NOMO-1 (cell line): ENCODE measurements at regions not wholly inside any gene's neighbourhood (a gene's known extent, or its start where the extent isn't known, plus 50 kb on each side); places are given as distances from the start of the nearest gene placed in this dataset.
"Not testable (repeated sequence)": the region's sequence is repeated elsewhere in the genome, so short reads cannot be mapped to it uniquely, and the experiment has no call there.

ENCODE experiments used
- DNase-seq, 2 experiments: peaks; one replicate each; lab custom pipeline; 2025; ENCODE audit not compliant: unreplicated experiment in 2 of 2; lab: John Stamatoyannopoulos, UW

GRCh38 chr21:17396948-17397347 lies 115.9 kb upstream of the CXADR start:
- DNase-seq, result no peak

GRCh38 chr21:17397703-17398102 lies 115.1 kb upstream of the CXADR start:
- DNase-seq, result no peak

- DNase-seq, result not testable (repeated sequence)
Observed at GRCh38 chr21:17398954-17399353, 113.9 kb upstream of the CXADR start.

GRCh38 chr21:17402937-17403336 lies 109.9 kb upstream of the CXADR start:
- DNase-seq, result no peak

- no peak for DNase-seq
Observed at GRCh38 chr21:17406202-17406601, 106.6 kb upstream of the CXADR start.

GRCh38 chr21:17414766-17415165 lies 98.1 kb upstream of the CXADR start:
- no peak for DNase-seq

GRCh38 chr21:17416139-17416538 lies 96.7 kb upstream of the CXADR start:
- no peak for DNase-seq

- no peak for DNase-seq
Observed at GRCh38 chr21:17422931-17423330, 89.9 kb upstream of the CXADR start.

- DNase-seq, result no peak
Observed at GRCh38 chr21:17427157-17427556, 85.7 kb upstream of the CXADR start.

GRCh38 chr21:17427831-17428483 lies 84.9 kb upstream of the CXADR start:
- DNase-seq, result no peak

GRCh38 chr21:17428484-17428869 lies 84.4 kb upstream of the CXADR start:
- no peak for DNase-seq

GRCh38 chr21:17428980-17429379 lies 83.9 kb upstream of the CXADR start:
- no peak for DNase-seq

- no peak for DNase-seq
Observed at GRCh38 chr21:17429936-17430335, 82.9 kb upstream of the CXADR start.

GRCh38 chr21:17432732-17433057 lies 80.1 kb upstream of the CXADR start:
- DNase-seq, result no peak

GRCh38 chr21:17433730-17434129 lies 79.1 kb upstream of the CXADR start:
- DNase-seq, result no peak

GRCh38 chr21:17435565-17436543 lies 77.0 kb upstream of the CXADR start:
- no peak for DNase-seq

GRCh38 chr21:17436626-17437111 lies 76.2 kb upstream of the CXADR start:
- DNase-seq, result no peak

GRCh38 chr21:17438635-17439034 lies 74.2 kb upstream of the CXADR start:
- no peak for DNase-seq

GRCh38 chr21:17440969-17441368 lies 71.9 kb upstream of the CXADR start:
- no peak for DNase-seq

GRCh38 chr21:17441370-17441769 lies 71.5 kb upstream of the CXADR start:
- no peak for DNase-seq

GRCh38 chr21:17442165-17442564 lies 70.7 kb upstream of the CXADR start:
- DNase-seq, result no peak

- no peak for DNase-seq
Observed at GRCh38 chr21:17444828-17445227, 68.0 kb upstream of the CXADR start.
